GM18909 (cell line): ENCODE measurements at regions not wholly inside any gene's neighbourhood (a gene's known extent, or its start where the extent isn't known, plus 50 kb on each side); places are given as distances from the start of the nearest gene placed in this dataset.

Source experiments
- ATAC-seq: cut with Tn5 transposase; IDR thresholded peaks from one replicate; pipeline ENCODE4 v1.9.1; 2021; ENCODE audit warnings: mild to moderate bottlenecking; ENCODE audit not compliant: unreplicated experiment, poor library complexity

DNA sequence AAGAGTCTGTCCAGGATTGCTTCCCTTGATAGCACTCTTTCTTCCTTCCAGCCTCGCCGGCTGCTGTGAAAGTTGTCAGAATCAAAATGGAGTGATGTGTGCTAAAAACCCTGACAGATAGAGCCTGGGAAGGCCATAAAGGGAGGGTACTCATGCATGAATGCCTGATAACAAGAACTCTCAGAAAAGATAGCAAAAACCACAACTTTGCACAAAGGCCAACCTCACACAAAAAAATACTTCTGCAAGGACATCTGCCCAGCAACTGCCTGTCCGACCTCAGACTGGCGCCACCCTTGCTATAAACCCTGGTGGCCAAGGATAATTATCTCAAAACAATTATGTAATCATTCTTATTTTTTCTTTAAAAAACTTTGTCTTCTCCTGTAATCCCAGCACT is 133.2 kb upstream of the SVIL start:
- no peak for ATAC-seq

- ATAC-seq, result no peak
Measured at GRCh38 chr10:29766753-29767152, 132.0 kb upstream of the SVIL start.

DNA sequence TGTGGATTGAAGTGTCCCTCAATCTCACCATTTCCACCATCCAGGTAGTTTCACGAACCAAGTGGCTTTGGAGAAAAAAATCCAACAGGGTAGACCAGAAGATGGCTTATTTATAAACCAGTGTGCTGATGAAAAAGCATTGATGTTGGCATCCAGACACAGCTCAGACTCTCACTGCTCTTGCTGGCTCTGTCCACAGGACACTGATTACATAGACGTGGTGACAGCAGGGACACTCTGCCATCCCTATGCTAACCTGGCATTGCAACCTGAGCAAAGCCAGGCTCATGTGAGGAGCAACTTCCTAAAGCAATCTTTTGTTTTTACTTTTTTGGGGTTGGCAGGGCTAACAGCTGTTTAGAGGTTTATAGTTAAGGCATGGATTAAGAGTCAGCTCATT is 130.6 kb upstream of the SVIL start:
- ATAC-seq, result no peak

- no peak for ATAC-seq
Measured at GRCh38 chr10:29763396-29763795, 128.6 kb upstream of the SVIL start.

- ATAC-seq, result no peak
Measured at GRCh38 chr10:29761916-29762315, 127.1 kb upstream of the SVIL start.

DNA sequence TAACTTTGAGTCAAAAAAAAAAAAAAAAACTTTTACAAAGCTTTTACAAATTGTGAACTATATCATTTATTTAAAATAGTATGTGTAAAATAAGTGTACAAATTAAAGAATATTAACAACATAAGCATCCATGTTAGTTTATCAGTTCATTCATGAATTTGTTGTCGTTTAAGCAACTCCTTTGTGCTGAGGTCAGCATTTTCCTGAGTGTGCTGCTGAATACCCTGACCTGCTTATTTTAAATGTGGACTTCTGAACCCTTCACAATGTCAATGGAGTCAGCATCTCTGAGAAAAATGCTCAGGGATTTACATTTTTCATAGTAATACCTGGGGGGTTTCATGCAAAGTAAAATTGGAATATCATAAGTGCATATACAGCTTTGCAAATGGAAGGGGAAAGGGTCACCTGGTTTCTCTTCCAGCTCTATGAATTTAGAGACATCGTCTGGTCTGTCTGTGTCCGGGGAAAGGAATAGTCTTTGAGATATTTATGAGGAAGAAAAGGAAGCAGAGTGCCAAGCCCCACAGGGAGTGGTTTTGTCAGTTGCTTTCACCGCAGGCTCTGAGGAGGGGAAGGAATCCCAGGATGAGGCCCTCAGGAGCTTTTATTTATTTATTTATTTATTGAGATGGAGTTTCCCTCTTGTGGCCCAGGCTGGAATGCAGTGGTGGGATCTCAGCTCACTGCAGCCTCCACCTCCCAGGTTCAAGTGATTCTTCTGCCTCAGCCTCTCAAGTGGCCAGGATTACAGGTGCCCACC is 125.5 kb upstream of the SVIL start:
- ATAC-seq, result no peak

DNA sequence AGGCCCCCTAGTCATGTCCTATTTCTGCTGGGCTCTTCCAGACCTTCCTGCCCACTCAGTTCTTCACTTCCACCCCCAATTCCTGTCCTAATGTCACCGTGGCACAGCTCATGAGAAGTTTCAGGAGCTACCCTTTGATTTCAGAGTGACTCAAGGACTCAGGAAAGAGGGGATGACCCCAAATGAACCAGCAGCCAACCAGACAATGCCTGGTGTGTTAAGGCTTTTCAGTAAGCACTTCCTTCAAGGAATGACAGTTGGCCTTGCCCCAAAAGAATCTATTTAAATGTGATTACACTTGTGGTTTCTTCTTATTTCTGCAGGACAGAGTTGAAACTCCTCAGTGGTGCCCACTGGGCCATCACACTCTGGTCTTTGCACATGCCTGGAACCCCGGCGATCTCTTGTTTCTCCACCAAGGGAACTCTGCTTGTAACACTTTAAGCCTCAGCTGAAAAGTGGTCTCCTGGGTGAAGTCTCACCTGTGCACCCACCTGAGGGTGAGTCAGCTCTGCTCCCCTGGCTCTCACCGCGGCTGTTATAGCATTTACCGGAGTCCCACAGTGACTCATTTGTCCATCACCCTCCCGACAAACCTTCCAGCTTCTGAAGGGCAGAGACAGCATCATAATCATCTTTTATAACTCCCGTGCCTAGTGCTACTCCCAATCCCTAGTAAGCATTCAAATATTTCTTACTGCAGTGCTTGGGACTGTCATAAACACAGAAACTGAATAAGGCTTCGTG is 123.0 kb upstream of the SVIL start:
- no peak for ATAC-seq

- ATAC-seq, result no peak
Measured at GRCh38 chr10:29756451-29756850, 121.7 kb upstream of the SVIL start.

GRCh38 chr10:29753283-29753682 is 118.5 kb upstream of the SVIL start:
- ATAC-seq, result no peak

DNA sequence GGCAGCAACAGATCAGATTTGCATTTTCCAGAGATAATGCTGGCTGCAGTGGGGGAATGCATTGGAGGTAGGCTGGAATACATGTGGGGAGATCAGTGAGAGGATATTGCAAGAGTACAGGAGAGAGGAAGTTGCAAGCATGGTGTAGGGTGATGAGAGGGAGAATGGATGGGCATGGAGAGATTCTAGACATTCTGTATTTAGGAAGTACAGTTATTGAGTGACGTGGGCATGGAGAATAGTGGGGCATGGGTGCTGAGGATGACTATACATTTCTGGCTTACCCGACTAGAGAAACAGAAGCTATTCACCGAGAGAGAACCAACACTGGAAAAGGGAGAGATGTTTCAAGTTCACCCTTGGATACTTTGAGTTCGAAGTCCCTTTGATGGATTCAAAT is 116.9 kb upstream of the SVIL start:
- ATAC-seq, result no peak

GRCh38 chr10:29751240-29751639 is 116.5 kb upstream of the SVIL start:
- no peak for ATAC-seq

- ATAC-seq, result no peak
Measured at GRCh38 chr10:29749150-29749549, 114.4 kb upstream of the SVIL start.

GRCh38 chr10:29748109-29748650 is 113.4 kb upstream of the SVIL start:
- no peak for ATAC-seq

DNA sequence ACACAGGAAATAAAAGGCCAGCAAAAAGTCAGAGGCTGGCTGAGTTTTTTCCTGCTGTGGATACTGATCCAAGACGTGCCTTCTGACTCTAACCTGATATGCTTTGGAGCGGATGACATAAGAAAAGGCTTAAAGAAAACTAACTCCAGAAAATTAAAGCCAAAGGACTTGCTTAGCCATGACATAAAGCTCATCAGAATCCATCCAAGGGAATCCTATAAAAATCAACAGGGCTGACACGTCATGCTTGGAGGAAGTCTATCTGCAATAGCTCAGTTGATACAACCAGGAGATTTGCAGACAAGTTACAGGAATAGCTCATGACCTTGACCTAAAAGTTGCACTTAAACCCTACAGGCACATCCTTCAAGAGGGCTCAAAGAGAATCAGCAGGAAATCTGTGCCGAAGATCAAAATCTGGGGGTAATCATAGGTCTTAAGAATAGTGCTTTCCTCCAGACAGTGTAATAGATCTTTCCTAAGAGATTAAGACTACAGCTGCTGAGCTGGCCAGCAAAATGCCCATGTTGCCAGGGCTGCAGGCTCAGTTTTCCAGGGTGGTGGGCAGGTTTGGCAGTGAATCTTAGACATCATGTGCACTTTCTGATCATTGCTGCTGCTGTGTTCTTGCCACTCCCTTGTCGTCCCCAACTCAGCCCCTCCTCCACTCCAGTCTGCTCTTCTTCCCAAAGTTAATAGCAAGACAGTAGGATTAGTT is 111.5 kb upstream of the SVIL start:
- ATAC-seq, result no peak

DNA sequence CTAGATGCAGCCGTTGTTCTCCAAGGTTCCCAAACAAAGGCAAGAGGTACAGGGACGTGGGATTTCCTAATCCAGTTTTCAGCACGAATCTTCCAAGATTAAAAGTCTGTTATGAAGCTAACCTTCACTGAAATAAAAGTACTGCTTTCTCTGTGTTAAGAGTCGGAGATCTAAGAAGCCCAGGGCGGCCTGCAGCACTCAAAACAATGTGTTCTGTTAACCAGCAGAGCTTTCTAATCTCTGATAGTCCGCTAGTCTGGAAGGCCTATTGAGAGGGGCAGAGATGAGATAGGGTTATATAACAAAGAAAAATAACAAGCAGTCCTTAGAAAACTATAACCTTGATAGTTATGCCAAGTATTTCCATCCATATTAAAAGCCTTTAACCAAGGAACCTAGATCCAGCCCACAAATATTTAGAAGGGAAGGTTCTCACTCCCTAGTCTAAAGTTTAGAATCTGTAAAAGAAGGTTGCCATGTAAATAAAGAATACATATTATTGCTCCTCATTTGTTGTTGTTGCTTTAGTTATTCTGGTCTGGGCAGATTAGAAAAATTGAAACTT is 106.3 kb upstream of the SVIL start:
- ATAC-seq, result no peak

GRCh38 chr10:29738341-29738740 is 103.6 kb upstream of the SVIL start:
- ATAC-seq, result no peak

DNA sequence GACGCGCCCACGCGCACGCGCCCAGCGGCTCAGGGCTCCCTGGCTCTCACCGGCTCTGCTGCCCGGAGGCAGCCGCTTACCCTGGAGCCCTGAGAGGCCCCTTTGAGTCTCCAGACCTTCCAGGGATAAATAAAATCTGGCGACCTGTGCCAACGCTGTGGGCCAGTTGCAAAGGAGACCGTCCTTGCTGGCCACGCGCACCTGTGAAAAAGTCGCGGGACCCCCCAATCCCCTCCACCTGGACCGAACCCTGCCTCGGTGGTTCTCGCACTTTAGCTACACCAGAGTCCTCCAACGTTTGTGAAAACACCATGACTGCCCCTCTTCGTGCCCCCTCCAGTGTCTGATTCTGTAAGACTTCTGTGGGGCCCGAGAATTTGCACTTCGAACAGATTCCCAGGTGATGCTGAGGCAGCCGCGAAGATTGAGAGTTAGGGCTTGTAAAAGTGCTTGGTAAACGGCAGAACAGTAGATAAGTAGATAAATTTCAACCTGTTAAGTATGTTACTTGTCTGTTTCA is 102.4 kb upstream of the SVIL start:
- no peak for ATAC-seq

DNA sequence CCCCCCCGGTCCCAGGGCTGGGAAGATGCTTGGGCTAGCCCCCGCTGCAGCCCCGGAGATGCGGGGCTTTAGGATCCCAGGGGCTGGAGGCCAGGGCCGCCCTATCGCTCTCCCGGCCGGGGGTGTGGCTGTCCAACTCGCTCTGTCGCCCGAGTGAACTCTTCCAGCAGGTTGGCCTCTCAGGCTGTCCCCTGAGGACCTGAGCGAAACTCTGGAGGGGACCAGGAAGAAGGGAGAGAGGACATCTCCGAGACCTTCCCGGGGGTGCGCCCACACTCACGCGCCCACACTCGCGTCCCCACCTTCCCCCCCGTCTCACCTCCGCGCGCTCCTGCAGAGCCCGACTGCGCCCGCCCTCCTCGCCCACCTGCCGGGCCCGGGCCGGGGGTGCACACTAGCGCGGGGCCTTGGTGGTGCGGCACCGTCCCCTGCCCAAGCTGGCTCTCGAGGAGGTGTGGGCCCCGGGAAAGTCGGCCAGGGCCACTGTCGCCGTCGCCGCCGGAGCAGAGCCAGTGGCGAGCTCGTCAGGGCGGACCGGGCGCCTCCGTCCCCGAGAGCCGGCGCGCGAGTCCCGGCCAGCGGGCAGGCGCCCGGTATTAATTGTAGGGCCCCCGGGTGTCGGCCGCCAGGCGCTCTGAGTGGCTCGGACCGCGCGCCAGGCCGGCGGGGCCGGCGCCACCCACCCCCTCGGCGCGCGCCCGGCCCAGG is 101.7 kb upstream of the SVIL start:
- no peak for ATAC-seq

DNA sequence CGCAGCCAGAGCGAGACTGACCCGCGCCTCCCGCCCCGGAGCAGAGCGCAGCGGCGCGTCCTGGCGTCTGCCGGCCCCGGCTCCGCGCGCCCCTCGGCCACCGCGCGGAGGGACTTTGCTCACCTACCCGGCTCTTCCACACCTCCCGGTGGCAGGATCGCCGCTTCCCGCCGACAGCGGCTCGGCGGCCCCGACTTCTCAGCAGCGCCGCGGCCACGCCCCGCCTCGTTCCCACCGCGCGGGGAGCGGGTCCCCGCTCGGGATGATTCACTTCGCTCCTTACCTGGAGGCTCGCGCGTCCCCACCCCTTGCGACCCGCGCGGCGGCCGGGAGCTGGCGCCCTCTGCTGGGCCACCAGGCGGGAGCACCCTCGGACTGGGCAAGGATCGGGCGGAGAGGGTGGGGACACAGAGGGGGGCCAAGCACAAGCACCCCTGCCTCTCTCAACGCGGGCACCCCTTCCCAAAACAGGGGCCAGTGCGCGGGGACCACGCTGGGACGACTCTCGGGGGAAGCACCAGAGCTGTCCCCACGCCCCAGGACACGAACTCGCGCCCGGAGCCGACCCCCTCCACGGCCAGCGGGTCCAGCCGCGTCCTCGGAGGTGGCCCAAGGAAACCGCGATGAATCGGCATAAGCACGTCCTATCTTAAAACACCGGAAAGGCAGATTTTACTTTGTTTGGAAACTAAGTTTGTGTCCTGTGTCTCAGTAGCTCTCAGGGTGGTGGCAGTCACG is 101.0 kb upstream of the SVIL start:
- ATAC-seq, result peak; percentile 89
